ENCODE measurements at regions not wholly inside any gene's neighbourhood (a gene's known extent, or its start where the extent isn't known, plus 50 kb on each side); places are given as distances from the start of the nearest gene placed in this dataset.
"Not testable (repeated sequence)": the region's sequence is repeated elsewhere in the genome, so short reads cannot be mapped to it uniquely, and the experiment has no call there.

DNA sequence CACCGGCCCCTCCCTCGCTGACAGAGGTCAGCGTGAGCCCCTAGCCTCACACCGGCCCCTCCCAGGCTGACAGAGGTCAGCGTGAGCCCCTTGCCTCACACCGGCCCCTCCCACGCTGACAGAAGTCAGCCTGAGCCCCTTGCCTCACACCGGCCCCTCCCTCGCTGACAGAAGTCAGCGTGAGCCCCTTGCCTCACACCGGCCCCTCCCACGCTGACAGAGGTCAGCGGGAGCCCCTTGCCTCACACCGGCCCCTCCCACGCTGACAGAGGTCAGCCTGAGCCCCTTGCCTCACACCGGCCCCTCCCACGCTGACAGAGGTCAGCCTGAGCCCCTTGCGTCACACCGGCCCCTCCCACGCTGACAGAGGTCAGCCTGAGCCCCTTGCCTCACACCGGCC, 355.5 kb downstream of the ZNF37A start:
- H2BK120ac ChIP-seq (ENCODE audit: low read depth, low read length, poor library complexity, severe bottlenecking); H2AFZ ChIP-seq (ENCODE audit: low read length); H3K27me3 ChIP-seq (ENCODE audit: insufficient read depth, low read length); H3K4ac ChIP-seq (ENCODE audit: low read depth, low read length); H3K27ac Mint-ChIP-seq; H4K8ac ChIP-seq (replicated peaks; ENCODE audit: insufficient read length, low read depth, low read length); H3T11ph ChIP-seq (ENCODE audit: low read length); H3K4me1 ChIP-seq (ENCODE audit: insufficient read depth, low read length); H3K4me3 Mint-ChIP-seq; H3K14ac ChIP-seq (ENCODE audit: insufficient read depth, low read length); H3K18ac ChIP-seq (ENCODE audit: insufficient read length, low read depth, low read length); H3K23ac ChIP-seq (ENCODE audit: insufficient read length, low read depth, low read length); H3K27me3 Mint-ChIP-seq (ENCODE audit: low read depth); H2BK12ac ChIP-seq (ENCODE audit: insufficient read length, low read depth, low read length); H2BK5ac ChIP-seq (ENCODE audit: insufficient read length, low read length); H3K4me2 ChIP-seq (ENCODE audit: insufficient read depth, insufficient read length, low read length); H3K56ac ChIP-seq (ENCODE audit: insufficient read length, low read depth, low read length); H2AK5ac ChIP-seq (ENCODE audit: insufficient read length, low read length); H4K5ac ChIP-seq (ENCODE audit: insufficient read length, low read depth, low read length); H3K23me2 ChIP-seq (ENCODE audit: insufficient read length, low read depth, low read length, poor library complexity, severe bottlenecking); H4K20me1 ChIP-seq (ENCODE audit: control insufficient read depth, insufficient read depth, insufficient read length); DNase-seq; H3K27ac ChIP-seq (ENCODE audit: insufficient read length, low read depth, low read length); H3K9ac ChIP-seq (ENCODE audit: extremely low read depth, insufficient read length, low read length); H4K91ac ChIP-seq (ENCODE audit: insufficient read length, low read depth, low read length); H3K79me2 ChIP-seq (ENCODE audit: insufficient read depth, low read length); H2BK20ac ChIP-seq (ENCODE audit: low read depth, low read length, poor library complexity, severe bottlenecking); H3K4me1 Mint-ChIP-seq; H3K79me1 ChIP-seq (ENCODE audit: insufficient read depth, low read depth, low read length, poor library complexity, severe bottlenecking); H2BK15ac ChIP-seq (ENCODE audit: low read depth, low read length): not testable (repeated sequence)
- Mint-ChIP-seq H3K36me3 (ENCODE audit: insufficient read depth in 1 of 3, low read depth in 3 of 3) (peaks cover 24 to 29% (median 27%) of the 10 kb centered on the region in 3 experiments), H3K9me3 (peaks cover 50 to 66% of the 10 kb centered on the region in 2 experiments)
- WGBS (ENCODE audit: extremely low coverage, insufficient read length, low lambda C conversion rate) = no CpG with 5 or more reads among the region's 21 CpGs
- peaks cover 11% of the 10 kb centered on the region for H3K9me3 ChIP-seq (ENCODE audit: control insufficient read depth, low read depth, low read length)

DNA sequence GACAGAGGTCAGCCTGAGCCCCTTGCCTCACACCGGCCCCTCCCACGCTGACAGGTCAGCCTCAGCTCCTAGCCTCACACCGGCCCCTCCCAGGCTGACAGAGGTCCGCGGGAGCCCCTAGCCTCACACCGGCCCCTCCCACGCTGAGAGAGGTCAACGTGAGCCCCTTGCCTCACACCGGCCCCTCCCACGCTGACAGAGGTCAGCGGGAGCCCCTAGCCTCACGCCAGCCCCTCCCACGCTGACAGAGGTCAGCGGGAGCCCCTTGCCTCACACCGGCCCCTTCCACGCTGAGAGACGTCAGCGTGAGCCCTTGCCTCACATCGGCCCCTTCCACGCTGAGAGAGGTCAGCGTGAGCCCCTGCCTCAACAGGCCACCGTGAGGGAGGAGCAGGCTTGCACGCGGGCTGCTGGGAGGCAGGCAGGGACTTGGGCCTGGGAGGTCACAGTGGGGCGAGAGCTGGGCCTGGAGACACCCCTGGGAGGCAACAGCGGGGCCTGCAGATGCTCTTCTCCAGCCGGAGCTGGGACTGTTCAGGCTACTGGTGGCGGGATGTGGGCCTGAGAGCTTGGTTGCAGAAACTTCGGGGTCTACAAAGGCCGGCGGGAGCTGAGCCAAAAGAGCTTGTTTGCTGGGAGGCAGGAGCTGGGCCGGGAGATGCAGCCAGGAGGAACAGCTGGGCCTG, 356.4 kb downstream of the ZNF37A start:
- H3K4me1 ChIP-seq (ENCODE audit: insufficient read depth, low read length); H3K4me3 Mint-ChIP-seq; H3K27ac Mint-ChIP-seq; H3K4ac ChIP-seq (ENCODE audit: low read depth, low read length); H3K18ac ChIP-seq (ENCODE audit: insufficient read length, low read depth, low read length); H2BK12ac ChIP-seq (ENCODE audit: insufficient read length, low read depth, low read length); H3K79me1 ChIP-seq (ENCODE audit: insufficient read depth, low read depth, low read length, poor library complexity, severe bottlenecking); H3K56ac ChIP-seq (ENCODE audit: insufficient read length, low read depth, low read length); H3K23me2 ChIP-seq (ENCODE audit: insufficient read length, low read depth, low read length, poor library complexity, severe bottlenecking); H3K79me2 ChIP-seq (ENCODE audit: insufficient read depth, low read length); H3K27me3 Mint-ChIP-seq (ENCODE audit: low read depth); H2BK120ac ChIP-seq (ENCODE audit: low read depth, low read length, poor library complexity, severe bottlenecking); H3K9ac ChIP-seq (ENCODE audit: extremely low read depth, insufficient read length, low read length); H3K4me1 Mint-ChIP-seq; H2BK15ac ChIP-seq (ENCODE audit: low read depth, low read length); H2BK5ac ChIP-seq (ENCODE audit: insufficient read length, low read length); H3K14ac ChIP-seq (ENCODE audit: insufficient read depth, low read length); H3T11ph ChIP-seq (ENCODE audit: low read length); H4K91ac ChIP-seq (ENCODE audit: insufficient read length, low read depth, low read length); H2BK20ac ChIP-seq (ENCODE audit: low read depth, low read length, poor library complexity, severe bottlenecking); H4K8ac ChIP-seq (replicated peaks; ENCODE audit: insufficient read length, low read depth, low read length); H3K27ac ChIP-seq (ENCODE audit: insufficient read length, low read depth, low read length); H4K5ac ChIP-seq (ENCODE audit: insufficient read length, low read depth, low read length); H3K23ac ChIP-seq (ENCODE audit: insufficient read length, low read depth, low read length); H4K20me1 ChIP-seq (ENCODE audit: control insufficient read depth, insufficient read depth, insufficient read length); H2AFZ ChIP-seq (ENCODE audit: low read length); H3K27me3 ChIP-seq (ENCODE audit: insufficient read depth, low read length); H3K4me2 ChIP-seq (ENCODE audit: insufficient read depth, insufficient read length, low read length); H2AK5ac ChIP-seq (ENCODE audit: insufficient read length, low read length); DNase-seq: not testable (repeated sequence)
- H3K36me3 Mint-ChIP-seq (ENCODE audit: insufficient read depth in 1 of 3, low read depth in 3 of 3) = peaks cover 27 to 29% (median 28%) of the 10 kb centered on the region in 3 experiments
- peaks cover 57 to 70% of the 10 kb centered on the region in 2 experiments for H3K9me3 Mint-ChIP-seq
- H3K9me3 ChIP-seq (ENCODE audit: control insufficient read depth, low read depth, low read length) = peaks cover 14% of the 10 kb centered on the region
- WGBS (ENCODE audit: extremely low coverage, insufficient read length, low lambda C conversion rate) = no CpG with 5 or more reads among the region's 32 CpGs

Measured in H9 (cell line).